B cell (primary cell): ENCODE measurements at regions not wholly inside any gene's neighbourhood (a gene's known extent, or its start where the extent isn't known, plus 50 kb on each side); places are given as distances from the start of the nearest gene placed in this dataset.
A peak's percentile ranks its signal among the peaks of the same experiment; 100 is the strongest.

Experiments
- ATAC-seq: fragments of 200-7000 bp; cut with Tn5 transposase; one replicate; pipeline ENCODE4 v1.10.0; 2021; ENCODE audit warnings: low read depth, mild to moderate bottlenecking, moderate number of reproducible peaks, moderate library complexity
- CTCF ChIA-PET: fragments of 350-600 bp; sonication (Branson Sonifier 250); formaldehyde crosslinking; loops from one replicate; lab custom pipeline; 2021; ENCODE audit warnings: antibody characterized with exemption, inconsistent platforms; lab: Charles Lee
- POLR2A ChIA-PET: fragments of 350-600 bp; sonication (Branson Sonifier 250); formaldehyde crosslinking; loops from one replicate; lab custom pipeline; 2021; ENCODE audit warnings: antibody characterized with exemption; lab: Charles Lee
- DNase-seq: peaks from one replicate; pipeline ENCODE4 v3.0.0; 2013
- H2AFZ ChIP-seq: 2 replicates; pipeline ENCODE4 v1.6.1; 2012; ENCODE audit warnings: mild to moderate bottlenecking, low read depth, low read length; ENCODE audit not compliant: insufficient read depth, poor library complexity, severe bottlenecking
- H3K27ac ChIP-seq, 2 donors: 1 replicate in 1 of 2; 2 replicates in 1 of 2; pipeline ENCODE4 v1.5.1; 2012 to 2013; ENCODE audit warnings: low read length in 2 of 2, mild to moderate bottlenecking in 2 of 2, moderate library complexity in 1 of 2
- H3K27me3 ChIP-seq, 4 experiments: fragments of 200-600 bp in 1 of 4; sonication (generic) in 1 of 4; replicated peaks in 1 of 4; 1 replicate in 2 of 4; 2 replicates in 2 of 4; pipeline versions ENCODE4 v1.6.1 to v1.7.0; 2013 to 2016; ENCODE audit warnings: low read length in 3 of 4, mild to moderate bottlenecking in 2 of 4, mixed read lengths in 1 of 4, moderate library complexity in 1 of 4; ENCODE audit not compliant: insufficient read depth in 4 of 4, control insufficient read depth in 3 of 4; ENCODE audit errors: control extremely low read depth in 1 of 4
- H3K36me3 ChIP-seq, 2 experiments: replicated peaks in 1 of 2; 1 replicate in 1 of 2; 2 replicates in 1 of 2; pipeline versions ENCODE4 v1.6.1 to v1.7.1; 2013; ENCODE audit warnings: low read length in 1 of 2; ENCODE audit not compliant: insufficient read depth in 2 of 2, control insufficient read depth in 1 of 2; ENCODE audit errors: control extremely low read depth in 1 of 2, extremely low read depth in 1 of 2
- H3K4me1 ChIP-seq, 2 donors: fragments of 200-600 bp in 1 of 2; sonication (generic) in 1 of 2; 1 replicate in 1 of 2; 2 replicates in 1 of 2; pipeline versions ENCODE4 v1.5.1 to v1.6.1; 2013 to 2017; ENCODE audit warnings: low read length in 2 of 2; ENCODE audit not compliant: control insufficient read depth in 2 of 2, insufficient read depth in 2 of 2
- H3K4me2 ChIP-seq: replicated peaks from 2 replicates; pipeline ENCODE3; 2012; ENCODE audit warnings: mild to moderate bottlenecking, low read depth, low read length; ENCODE audit not compliant: poor library complexity, severe bottlenecking
- H3K4me3 ChIP-seq, 5 experiments: fragments of 200-600 bp in 1 of 5; sonication (generic) in 1 of 5; 1 replicate in 3 of 5; 2 replicates in 2 of 5; pipeline versions ENCODE4 v1.5.1 to v1.7.0; 2011 to 2016; ENCODE audit warnings: low read length in 4 of 5, mild to moderate bottlenecking in 4 of 5, low read depth in 2 of 5, control low read depth in 1 of 5, moderate library complexity in 1 of 5; ENCODE audit not compliant: insufficient read depth in 1 of 5; ENCODE audit errors: control extremely low read depth in 1 of 5, extremely low read depth in 1 of 5
- H3K79me2 ChIP-seq: fragments of 200-600 bp; sonication (generic); one replicate; pipeline ENCODE4 v1.6.0; 2016; ENCODE audit warnings: low read length; ENCODE audit not compliant: control insufficient read depth, insufficient read depth
- H3K9ac ChIP-seq: fragments of 200-600 bp; sonication (generic); 2 replicates; pipeline ENCODE4 v1.6.1; 2017; ENCODE audit warnings: mild to moderate bottlenecking, low read length, moderate library complexity
- H3K9me3 ChIP-seq, 3 donors: one replicate each; pipeline versions ENCODE4 v1.6.1 to v1.7.1; 2013; ENCODE audit warnings: low read length in 2 of 3; ENCODE audit not compliant: control insufficient read depth in 2 of 3, insufficient read depth in 1 of 3; ENCODE audit errors: control extremely low read depth in 1 of 3
- H4K20me1 ChIP-seq: 2 replicates; pipeline ENCODE4 v1.6.0; 2012; ENCODE audit warnings: mild to moderate bottlenecking, low read length; ENCODE audit not compliant: insufficient read depth, control insufficient read depth, poor library complexity, severe bottlenecking
- H3K27ac Mint-ChIP-seq: one replicate; pipeline ENCODE4 v1.8.0; 2021; ENCODE audit warnings: mixed read lengths
- H3K27me3 Mint-ChIP-seq: one replicate; pipeline ENCODE4 v1.8.0; 2021; ENCODE audit warnings: mixed read lengths
- H3K4me1 Mint-ChIP-seq: one replicate; pipeline ENCODE4 v1.8.0; 2021; ENCODE audit warnings: mixed read lengths
- H3K4me3 Mint-ChIP-seq: one replicate; pipeline ENCODE4 v1.8.0; 2021; ENCODE audit warnings: mixed read lengths
- H3K9me3 Mint-ChIP-seq: one replicate; pipeline ENCODE4 v1.8.0; 2022; ENCODE audit warnings: mixed read lengths; ENCODE audit not compliant: insufficient read depth
- CTCF ChIP-seq: fragments of 200-600 bp; IDR thresholded peaks from one replicate; pipeline ENCODE4 v1.8.0; 2022; ENCODE audit warnings: antibody characterized with exemption, mild to moderate bottlenecking
- EZH2 ChIP-seq: IDR thresholded peaks from 2 replicates; pipeline ENCODE4 v1.6.1; 2012; ENCODE audit warnings: borderline replicate concordance, low read depth, mild to moderate bottlenecking, moderate library complexity, low read length; ENCODE audit not compliant: insufficient read depth, poor library complexity, severe bottlenecking
- WGBS: methylation state at CpG from one replicate; pipeline ENCODE4 v1.1.5; 2013; ENCODE audit warnings: missing lambda C conversion rate; ENCODE audit not compliant: insufficient coverage; 5-methylcytosine and 5-hydroxymethylcytosine counted together
- intact Hi-C: fragments of 100-400 bp; cut with micrococcal nuclease; formaldehyde crosslinking; loops from one replicate; pipeline ENCODE4 v1.10.0; 2022

DNA sequence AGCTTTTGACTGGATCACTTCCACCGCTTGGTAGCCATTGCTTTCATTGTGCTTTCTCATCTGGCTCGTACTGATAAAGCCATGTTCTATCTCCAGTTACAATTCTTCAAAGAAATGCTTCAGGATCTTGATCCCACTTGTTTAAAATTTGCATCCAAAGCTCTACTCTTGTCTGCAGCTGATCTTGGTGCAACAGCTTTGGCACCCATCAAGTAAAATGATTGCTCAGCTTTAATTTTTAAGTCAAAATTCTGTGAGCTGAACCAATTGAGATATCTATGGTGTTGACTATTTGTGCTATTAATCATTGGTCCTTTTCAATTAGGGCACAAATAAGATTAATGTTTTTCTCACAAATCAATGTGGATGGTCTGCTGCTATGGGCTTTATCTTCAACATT is 54.8 kb upstream of the DUSP10 start:
- WGBS = 100% methylated on average over 2 of the region's 2 CpGs

DNA sequence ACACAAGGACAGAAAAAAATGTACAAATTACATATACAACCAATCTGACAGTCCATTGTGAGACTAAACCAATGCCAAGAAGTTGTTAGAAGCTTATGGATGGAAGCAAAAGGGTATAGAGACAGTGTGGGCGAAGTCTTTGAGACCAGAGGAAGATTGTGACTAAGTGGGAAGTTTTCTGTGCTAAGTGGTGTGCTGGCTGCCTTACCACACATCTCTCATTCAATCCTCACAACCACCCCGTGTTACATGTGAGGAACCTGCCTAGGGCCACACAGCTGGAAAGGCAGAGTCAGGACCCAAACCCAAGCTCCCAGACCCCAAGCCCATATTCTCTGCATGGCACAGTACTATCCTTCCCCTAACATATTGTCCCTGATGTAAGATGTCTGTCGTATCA is 53.5 kb upstream of the DUSP10 start:
- POLR2A ChIA-PET = interaction anchor here (1.0 kb wide), 1 partner anchor 167 kb away, joined by 3 read pairs; no protein-coding TSS in a partner anchor
- WGBS = 67% methylated on average over 1 of the region's 3 CpGs
- no peak overlapping the region for H3K9ac ChIP-seq
- H3K4me2 ChIP-seq = no peak overlapping the region
- Mint-ChIP-seq H3K4me1 (peaks cover 43% of the 10 kb centered on the region), H3K9me3 (peaks cover 9% of the 10 kb centered on the region), H3K27me3 (no peaks in the 10 kb centered on the region), H3K27ac (peak overlapping the region; percentile 42), H3K4me3 (peak overlapping the region; percentile 48)
- CTCF ChIA-PET = interaction anchor here (0.9 to 2.4 kb wide), 4 partner anchors 13 to 54 kb away, joined by 3 to 18 read pairs (median 3); partner anchors contain the start of gene DUSP10
- intact Hi-C loops = loop anchor here (2.0 to 10.0 kb wide), 2 partner anchors 13 to 921 kb away; partner anchors contain the start of gene HLX
- no peaks in the 10 kb centered on the region for H3K27me3 ChIP-seq
- H3K4me3 ChIP-seq = no peak overlapping the region
- peaks cover 0 to 4% (median 3%) of the 10 kb centered on the region in 3 donors for H3K9me3 ChIP-seq
- H3K79me2 ChIP-seq = no peaks in the 10 kb centered on the region
- no peak overlapping the region for H3K27ac ChIP-seq
- TF ChIP-seq CTCF (no peak), EZH2 (no peak)
- DNase-seq (no peak), ATAC-seq (no peak)
- no peaks in the 10 kb centered on the region for H4K20me1 ChIP-seq
- H3K4me1 ChIP-seq = peaks cover 36 to 37% of the 10 kb centered on the region in 2 donors
- H2AFZ ChIP-seq = no peak overlapping the region
- H3K36me3 ChIP-seq = no peaks in the 10 kb centered on the region

More for the DNA sequence above, 54.8 kb upstream of the DUSP10 start:
- peaks cover 36 to 37% of the 10 kb centered on the region in 2 donors for H3K4me1 ChIP-seq
- peaks cover 9% of the 10 kb centered on the region for H3K9me3 Mint-ChIP-seq
- no peaks in the 10 kb centered on the region for H3K27me3 Mint-ChIP-seq
- peaks cover 46% of the 10 kb centered on the region for H3K4me1 Mint-ChIP-seq
- no peak overlapping the region for H3K27ac Mint-ChIP-seq
- no peak overlapping the region for H3K4me3 ChIP-seq
- TF ChIP-seq CTCF (no peak), EZH2 (no peak)
- H3K79me2 ChIP-seq = no peaks in the 10 kb centered on the region
- DNase-seq (no peak), ATAC-seq (no peak)
- H3K9ac ChIP-seq = no peak overlapping the region
- no peak overlapping the region for H3K4me2 ChIP-seq
- intact Hi-C loops = loop anchor here (10.0 kb wide), 1 partner anchor 922 kb away; the partner anchor contains the start of gene HLX
- no peak overlapping the region for H3K27ac ChIP-seq
- H3K36me3 ChIP-seq = no peaks in the 10 kb centered on the region
- H3K9me3 ChIP-seq = peaks cover 0 to 4% (median 4%) of the 10 kb centered on the region in 3 donors
- ChIA-PET CTCF (no interaction called here), POLR2A (no interaction called here)
- H3K4me3 Mint-ChIP-seq = no peak overlapping the region
- no peak overlapping the region for H2AFZ ChIP-seq
- no peaks in the 10 kb centered on the region for H4K20me1 ChIP-seq
- no peaks in the 10 kb centered on the region for H3K27me3 ChIP-seq
